PFSK-1 (cell line): ENCODE measurements at regions not wholly inside any gene's neighbourhood (a gene's known extent, or its start where the extent isn't known, plus 50 kb on each side); places are given as distances from the start of the nearest gene placed in this dataset.

Source experiments
- FOXP2 ChIP-seq: optimal IDR thresholded peaks from 2 replicates; pipeline ENCODE3; 2011; ENCODE audit warnings: borderline replicate concordance, control low read depth, inconsistent platforms; ENCODE audit not compliant: insufficient read depth; ENCODE audit errors: extremely low read length, extremely low read depth
- POLR2AphosphoS5 ChIP-seq: IDR thresholded peaks from 2 replicates; pipeline ENCODE4 v1.6.1; 2012; ENCODE audit warnings: low read depth, mild to moderate bottlenecking, control low read depth, low read length, moderate library complexity
- REST ChIP-seq, 2 experiments: IDR thresholded peaks; 2 replicates each; pipeline versions ENCODE4 v1.6.1 to v1.8.0; 2011 to 2012; ENCODE audit warnings: low read depth in 2 of 2, low read length in 2 of 2, control low read depth in 1 of 2, inconsistent platforms in 1 of 2, mild to moderate bottlenecking in 1 of 2, moderate library complexity in 1 of 2; ENCODE audit not compliant: insufficient read depth in 1 of 2
- SIN3A ChIP-seq: IDR thresholded peaks from 2 replicates; pipeline ENCODE4 v1.6.1; 2012; ENCODE audit warnings: mild to moderate bottlenecking, low read length, moderate library complexity, borderline replicate concordance; ENCODE audit not compliant: insufficient read depth
- TAF1 ChIP-seq: IDR thresholded peaks from 2 replicates; pipeline ENCODE4 v1.6.1; 2012; ENCODE audit warnings: low read length, control low read depth, borderline replicate concordance; ENCODE audit not compliant: insufficient read depth

GRCh38 chr10:124227988-124228387 lies 134.6 kb upstream of the CHST15 start:
- TF ChIP-seq POLR2AphosphoS5, result no peak
- TF ChIP-seq TAF1, result no peak
- TF ChIP-seq SIN3A, result no peak
- no peak for TF ChIP-seq REST (IDR thresholded peaks at IDR 0.05; ENCODE audit: insufficient read depth in 1 of 2, low read depth in 2 of 2, low read length in 2 of 2)
- TF ChIP-seq FOXP2, result no peak

- TF ChIP-seq REST (IDR thresholded peaks at IDR 0.05; ENCODE audit: insufficient read depth in 1 of 2, low read depth in 2 of 2, low read length in 2 of 2) (no peak), TAF1 (no peak), FOXP2 (no peak), SIN3A (no peak), POLR2AphosphoS5 (no peak)
These were observed 133.9 kb upstream of the CHST15 start for GRCh38 chr10:124227055-124227975.

GRCh38 chr10:124226271-124227054 lies 133.1 kb upstream of the CHST15 start:
- TF ChIP-seq SIN3A, result no peak
- no peak for TF ChIP-seq TAF1
- no peak for TF ChIP-seq POLR2AphosphoS5
- TF ChIP-seq REST (IDR thresholded peaks at IDR 0.05; ENCODE audit: insufficient read depth in 1 of 2, low read depth in 2 of 2, low read length in 2 of 2), result no peak
- no peak for TF ChIP-seq FOXP2

DNA sequence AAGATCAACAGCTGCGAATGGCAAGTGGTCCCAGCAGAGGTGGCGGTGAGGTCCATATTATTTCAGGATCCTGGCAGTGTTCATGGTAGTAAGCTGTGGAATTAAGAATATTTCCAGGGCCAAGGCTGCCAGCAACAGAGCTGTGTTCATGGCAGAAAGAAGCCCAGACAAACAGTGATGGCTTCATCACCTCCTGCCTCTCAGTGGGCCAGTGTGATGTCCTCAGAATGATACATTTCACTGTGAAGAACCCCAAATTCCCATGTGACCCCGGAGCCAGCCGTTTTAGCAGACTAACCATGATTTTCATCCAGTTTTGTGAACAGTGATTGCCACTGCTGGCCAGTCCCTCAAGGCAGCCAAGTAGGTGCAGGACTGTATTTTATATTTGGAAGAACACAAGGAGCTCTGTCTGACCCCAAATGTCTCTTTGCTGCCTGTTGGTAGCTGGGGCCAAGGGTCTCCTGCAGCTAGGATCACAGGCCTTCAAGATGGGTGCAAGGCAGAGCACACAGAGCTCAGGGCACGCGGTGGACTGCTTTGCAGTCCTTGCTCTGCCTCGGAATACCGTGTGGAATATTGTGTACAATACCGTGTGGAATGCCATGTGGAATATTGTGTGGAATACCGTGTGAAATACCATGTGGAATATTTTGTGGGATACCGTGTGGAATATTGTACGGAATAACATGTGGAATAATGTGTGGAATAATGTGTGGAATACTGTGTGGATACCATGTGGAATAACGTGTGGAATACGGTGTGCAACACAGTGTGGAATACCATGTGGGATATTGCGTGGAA lies 132.3 kb upstream of the CHST15 start:
- no peak for TF ChIP-seq SIN3A
- no peak for TF ChIP-seq TAF1
- TF ChIP-seq REST (IDR thresholded peaks at IDR 0.05; ENCODE audit: insufficient read depth in 1 of 2, low read depth in 2 of 2, low read length in 2 of 2), result no peak
- TF ChIP-seq POLR2AphosphoS5, result no peak
- no peak for TF ChIP-seq FOXP2
